NOMO-1 (cell line): ENCODE measurements at regions not wholly inside any gene's neighbourhood (a gene's known extent, or its start where the extent isn't known, plus 50 kb on each side); places are given as distances from the start of the nearest gene placed in this dataset.

Source experiments
- DNase-seq, 2 experiments: peaks; one replicate each; lab custom pipeline; 2025; ENCODE audit not compliant: unreplicated experiment in 2 of 2; lab: John Stamatoyannopoulos, UW

DNA sequence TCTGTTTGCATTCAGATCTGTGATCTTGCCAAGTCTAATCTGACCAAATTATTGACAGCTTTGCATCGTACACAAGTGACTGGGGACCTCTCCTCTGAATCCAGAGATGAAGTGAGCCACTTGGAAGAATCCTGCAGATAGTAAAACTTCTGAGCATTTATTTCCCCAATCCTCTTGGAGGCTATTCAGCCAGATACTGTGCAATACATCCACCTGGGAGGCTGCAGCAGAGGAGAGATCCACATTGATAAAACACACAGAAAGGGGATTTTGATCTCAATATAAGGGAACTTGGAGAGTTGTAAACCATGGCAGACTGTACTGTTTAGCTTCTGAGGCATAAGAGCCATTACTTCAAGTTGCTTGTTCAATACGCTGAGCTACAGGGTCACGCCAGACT, 654.6 kb downstream of the MTRR start:
- no peak for DNase-seq

DNA sequence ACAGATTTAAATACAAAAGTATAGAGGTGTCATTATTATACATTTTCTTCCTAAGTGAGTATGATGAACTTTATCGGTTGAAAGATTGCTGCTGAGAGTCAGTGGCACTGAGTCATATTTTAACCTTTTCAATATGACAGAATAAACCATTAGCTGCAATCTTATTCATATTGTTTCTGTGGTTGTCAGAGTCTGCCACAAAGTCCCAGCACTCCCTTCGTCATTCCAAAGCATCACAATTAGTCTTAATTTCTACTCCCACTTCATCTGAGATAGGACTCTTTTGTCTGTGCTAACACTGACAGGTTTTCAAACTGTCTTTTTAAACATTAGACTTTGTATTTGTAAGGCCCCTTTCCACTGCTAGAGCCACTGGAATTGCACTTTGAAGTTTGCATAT, 656.9 kb downstream of the MTRR start:
- no peak for DNase-seq

DNA sequence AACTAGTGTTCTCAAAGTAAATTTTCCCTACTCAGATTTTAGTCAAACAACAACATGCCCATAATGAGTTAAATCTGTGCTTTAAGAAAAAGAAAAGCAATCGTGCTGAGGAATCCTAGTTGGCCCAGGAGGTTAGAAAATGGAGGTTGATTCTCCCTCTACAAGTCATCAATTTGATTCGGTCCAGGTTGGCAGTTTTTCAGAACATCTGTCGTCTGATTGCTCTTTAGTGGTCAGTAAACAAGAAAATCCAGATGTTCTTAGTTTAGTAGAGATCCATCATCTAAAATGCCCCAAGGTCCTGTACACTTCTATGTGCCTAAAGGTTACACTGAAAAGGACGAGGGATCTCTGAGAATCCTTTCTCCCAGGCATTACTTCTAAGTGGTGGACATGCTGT, 659.2 kb downstream of the MTRR start:
- DNase-seq: no peak

DNA sequence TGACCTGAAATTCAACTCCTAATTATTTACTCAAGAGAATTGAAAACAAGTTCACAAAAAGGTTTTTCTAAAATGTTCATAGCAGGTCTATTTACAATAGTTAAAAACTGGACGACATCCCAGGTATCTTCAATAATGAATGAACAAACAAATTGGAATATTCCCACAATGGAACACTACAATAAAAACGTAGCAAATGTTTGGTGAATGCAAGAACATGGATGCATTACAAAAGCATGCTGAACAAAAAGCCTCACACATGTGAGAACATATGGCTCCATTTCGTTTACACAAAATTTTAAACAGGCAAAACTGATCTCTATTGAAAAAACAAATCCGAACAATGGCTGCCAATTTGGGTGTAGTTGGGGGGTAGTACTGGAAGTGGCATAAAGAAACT, 669.9 kb downstream of the MTRR start:
- no peak for DNase-seq

DNA sequence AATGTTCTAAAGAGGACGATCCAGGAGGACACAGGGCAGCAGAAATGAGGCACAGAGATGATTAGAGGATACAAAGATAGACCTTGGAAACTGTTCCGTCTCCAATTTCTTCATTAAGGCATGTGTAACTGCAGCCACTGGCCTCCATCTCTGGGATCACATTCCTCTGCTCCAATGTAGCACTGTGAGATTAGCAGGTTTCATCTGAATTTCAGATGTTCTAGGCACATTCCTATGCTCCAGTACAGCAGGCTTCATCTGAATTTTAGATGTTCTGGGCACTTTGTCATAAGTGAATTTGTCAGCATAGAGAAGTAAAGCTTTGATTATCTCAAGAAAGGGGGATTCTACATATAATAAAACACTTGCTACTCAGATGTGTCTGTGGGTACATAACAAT, 671.4 kb downstream of the MTRR start:
- no peak for DNase-seq

DNA sequence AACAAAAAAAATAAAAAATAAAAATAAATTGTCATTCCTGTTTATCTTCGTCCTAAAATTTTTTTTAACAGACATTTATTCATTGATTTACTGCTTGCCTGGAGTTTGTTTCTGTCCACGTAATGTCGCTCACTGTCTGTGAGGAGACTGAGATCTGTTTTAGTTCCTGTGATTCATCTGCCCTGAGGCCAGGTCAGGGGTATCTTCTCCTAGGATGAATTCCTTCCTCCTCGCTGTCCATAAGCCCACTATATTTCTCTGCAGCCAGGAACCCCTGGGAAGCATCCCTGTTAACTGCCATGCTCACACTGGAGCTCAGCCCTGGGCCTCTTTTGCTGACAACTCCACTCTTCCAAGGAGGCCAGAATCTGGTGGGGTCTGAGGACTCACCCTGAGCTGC, 682.0 kb downstream of the MTRR start:
- DNase-seq: no peak

DNA sequence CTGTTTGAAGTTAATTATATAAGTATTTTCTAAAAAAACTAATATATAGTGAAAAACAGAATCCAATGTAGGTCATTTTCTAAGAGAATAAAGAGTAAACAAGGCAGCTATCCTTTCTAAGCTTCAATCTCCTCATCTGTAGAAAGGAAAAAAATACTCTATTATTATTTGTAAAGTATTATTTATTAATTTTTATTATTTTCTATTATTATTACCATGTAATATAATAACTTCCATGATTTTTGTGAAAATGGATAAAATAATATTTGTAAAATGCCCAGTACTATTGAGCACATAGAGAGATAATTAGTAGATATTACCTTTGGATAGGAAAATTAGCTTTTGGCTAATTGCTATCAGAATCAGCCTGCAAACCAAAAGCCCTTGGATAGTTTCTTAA, 684.4 kb downstream of the MTRR start:
- no peak for DNase-seq

DNA sequence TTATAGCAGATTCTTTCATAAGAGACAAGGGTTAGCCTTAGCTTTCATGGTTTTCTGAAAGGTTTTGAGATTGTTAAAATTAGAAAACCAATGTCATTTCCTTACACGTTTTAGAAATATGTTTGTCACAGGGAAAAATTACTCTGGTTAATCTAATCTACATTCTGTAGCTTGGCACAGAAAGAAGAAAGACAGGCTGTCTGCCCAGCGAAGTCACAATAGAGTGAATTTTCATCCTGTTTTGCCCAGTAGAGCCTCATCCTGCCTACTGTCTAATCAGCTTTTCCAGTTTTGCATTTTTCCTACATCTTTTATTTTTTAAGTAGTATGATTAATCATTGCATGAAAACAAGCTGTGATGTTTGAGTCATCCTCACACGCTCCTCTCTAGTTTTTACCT, 688.8 kb downstream of the MTRR start:
- DNase-seq: no peak

DNA sequence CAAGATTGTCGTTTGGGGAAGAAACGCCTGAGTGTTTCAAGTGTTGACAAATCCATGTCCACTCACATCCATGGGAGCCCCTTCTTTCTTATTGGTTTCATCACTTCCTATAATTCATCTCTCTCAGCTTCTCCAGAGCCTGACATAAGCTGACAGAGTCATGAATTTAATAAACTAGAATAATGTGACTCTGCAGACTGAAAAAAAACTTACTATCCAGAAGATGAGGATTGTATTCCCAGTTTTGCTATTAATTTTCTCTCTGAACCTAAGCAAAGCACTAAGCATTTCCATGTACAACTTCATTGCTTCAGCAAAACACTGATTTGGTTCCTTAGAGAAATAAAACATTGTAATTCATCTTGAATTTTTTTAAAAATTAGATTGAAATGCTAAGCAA, 691.8 kb downstream of the MTRR start:
- no peak for DNase-seq

DNA sequence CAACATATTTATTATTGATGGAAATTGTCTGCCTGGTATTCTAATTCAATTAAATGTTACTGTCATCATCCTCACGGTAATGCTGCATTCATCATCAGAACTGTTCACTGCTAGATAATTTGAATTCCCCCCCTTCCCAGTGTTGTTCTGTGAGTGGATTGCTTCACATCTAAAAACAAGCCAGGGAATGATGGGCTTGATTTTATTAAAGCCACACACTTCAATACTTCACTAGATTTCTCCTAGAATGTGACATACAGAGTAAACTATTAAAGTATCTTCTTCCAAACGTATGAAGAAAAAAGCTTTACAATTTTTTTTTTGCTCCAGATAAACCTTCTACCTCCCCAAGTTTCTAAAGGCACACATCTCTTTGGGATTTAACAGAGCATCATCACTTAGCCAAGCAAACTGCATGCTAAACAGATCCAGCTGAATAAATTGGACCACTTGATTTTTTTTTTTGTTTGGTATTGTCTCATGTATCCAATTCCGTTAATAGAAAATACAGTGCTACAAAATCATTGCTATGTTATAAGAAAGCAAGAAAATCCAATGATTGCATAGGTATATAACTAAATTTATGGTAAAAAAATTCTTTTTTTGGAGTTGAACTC, 692.4 kb downstream of the MTRR start:
- DNase-seq: no peak

DNA sequence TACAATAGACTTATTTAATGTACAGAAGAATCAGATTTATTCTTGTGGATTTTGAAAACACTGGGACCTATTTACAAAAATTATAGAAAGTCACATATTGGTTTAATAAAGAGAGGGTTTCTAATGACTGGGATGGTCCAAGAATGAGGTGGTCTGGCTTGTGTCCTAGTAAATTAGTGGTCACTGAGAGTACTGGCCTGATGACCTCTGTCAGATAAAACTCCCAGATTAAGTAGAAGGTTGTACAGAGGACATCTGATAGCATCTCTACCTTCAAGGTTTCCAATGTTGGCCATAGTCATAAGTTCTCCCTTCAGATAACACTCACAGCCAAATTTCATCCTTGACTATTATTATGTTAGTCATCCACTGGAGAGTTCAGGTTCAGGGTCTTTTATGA, 692.9 kb downstream of the MTRR start:
- DNase-seq: no peak

DNA sequence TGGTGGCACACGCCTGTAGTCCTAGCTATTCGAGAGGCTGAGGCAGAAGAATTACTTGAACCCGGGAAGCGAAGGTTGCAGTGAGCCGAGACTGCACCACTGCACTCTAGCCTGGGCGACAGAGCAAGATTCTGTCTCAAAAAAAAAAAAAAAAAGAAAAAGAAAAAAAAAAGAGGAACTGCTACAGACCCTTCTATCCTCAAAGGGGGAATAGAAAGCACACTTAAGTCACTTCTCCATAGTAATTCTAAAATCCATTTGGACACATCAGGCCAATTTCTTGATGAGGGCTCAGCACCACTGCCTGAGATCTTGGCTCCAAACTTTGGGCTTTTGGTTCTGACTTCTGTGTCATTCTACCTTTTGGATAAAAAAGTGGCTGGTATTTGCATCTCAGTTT, 694.6 kb downstream of the MTRR start:
- DNase-seq: peak; percentile 5 to 50

DNA sequence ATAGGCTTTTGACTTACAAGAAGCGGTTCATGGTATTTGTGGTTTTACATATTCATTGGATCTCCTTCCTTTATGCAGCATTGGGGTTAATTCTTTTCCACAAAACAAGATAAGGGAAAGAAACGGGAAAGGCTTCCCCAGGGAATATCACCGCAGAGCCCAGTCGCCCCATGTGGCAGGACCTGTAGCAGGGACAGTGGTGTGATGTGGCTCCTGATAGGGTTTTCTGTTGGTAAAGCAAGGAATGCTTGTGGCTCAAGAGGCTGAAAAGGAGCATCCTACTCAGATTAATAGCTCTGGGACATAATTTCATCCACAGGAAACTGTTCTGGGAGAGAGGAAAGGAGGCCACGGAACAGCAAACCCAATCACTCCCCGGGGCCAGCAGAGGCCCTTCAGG, 699.9 kb downstream of the MTRR start:
- DNase-seq: no peak

DNA sequence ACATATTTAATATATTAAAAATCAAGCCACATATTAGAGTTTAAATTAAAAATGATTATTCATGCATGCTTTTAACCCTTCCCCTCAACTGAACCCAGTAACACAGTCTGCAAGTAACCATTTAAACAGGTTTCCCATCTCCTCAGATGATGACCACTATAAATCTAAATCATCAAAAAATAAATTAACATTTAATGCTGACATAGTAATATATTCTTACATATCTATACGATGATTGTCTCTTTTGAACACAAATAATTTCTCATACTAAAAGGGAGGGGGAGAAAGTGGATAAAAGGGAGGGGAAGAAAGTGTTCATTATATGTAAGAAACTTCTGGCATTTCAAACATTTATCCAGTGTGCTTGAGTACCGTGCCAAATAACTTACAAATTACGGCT, 701.6 kb downstream of the MTRR start:
- DNase-seq: no peak

DNA sequence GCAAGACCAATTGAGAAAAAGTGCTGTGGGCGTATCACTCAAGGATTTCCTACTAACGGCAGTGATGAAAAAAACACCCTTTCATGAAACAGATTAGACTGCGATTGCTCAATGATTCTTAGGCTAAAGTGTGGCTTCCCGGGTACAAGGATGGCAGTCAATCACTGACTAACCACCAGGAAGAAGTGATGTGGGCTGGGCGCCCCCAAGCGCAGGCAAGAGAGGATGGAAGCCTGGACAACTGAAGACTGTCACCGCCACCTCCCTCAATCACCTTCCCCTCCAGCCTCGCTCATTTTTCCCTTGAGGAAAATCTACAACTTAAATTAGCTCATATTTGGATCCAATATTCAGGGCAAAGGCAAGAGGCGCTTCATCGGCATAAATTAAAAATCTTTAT, 707.2 kb downstream of the MTRR start:
- DNase-seq: no peak

DNA sequence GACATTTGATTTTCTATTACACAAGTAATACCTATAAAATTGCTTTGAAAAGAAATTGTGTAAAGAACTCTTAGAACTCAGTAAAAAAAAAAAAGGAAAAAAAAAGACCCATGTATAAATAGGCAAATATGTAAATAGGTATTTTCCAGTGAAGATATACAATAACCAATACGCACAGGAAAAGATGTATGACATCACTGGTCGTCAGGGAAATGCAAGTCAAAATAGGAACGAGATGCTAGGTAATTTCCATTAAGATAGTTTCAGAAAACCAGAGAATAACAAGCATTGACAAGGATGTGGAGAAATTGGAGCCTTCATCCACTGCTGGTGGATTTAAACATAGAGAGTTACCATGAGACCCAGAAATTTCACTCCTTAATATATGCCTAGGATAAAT, 708.8 kb downstream of the MTRR start:
- no peak for DNase-seq

DNA sequence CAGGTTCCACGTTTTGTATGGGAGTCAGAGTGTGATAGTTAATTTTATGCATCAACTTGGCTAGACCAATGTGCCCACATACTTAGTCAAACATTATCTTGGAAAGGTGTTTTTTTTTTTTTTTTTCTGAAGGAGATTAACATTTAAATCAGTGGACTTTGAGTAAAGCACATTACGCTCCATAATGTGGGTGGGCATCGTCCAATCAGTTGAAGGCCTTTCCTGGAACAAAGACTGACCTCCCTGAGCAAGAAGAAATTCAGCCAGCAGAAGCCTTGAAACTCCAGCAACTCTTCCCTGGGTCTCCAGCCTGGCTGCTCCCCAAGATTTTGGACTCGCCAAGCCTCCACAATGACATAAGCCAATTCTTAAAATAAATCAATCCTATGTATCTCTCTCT, 711.4 kb downstream of the MTRR start:
- no peak for DNase-seq

DNA sequence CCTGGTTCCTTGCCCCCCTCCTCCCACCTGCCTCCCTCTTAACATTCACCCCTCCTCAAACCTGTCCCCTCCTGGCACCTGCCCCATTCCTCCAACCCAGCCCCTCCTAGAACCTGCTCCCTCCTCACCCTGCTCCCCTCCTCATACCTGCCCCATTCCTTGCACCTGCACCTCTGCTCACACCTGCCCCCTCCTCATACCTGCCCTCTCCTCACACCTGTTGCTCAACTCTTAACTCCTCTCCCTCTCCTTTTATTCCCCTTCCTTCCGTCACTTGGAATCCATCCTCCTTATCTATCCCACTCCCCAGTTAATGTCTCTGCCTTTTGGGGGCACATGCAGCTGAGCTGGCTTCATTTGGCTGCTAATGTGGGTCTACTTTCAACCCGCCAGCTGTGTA, 712.1 kb downstream of the MTRR start:
- no peak for DNase-seq

DNA sequence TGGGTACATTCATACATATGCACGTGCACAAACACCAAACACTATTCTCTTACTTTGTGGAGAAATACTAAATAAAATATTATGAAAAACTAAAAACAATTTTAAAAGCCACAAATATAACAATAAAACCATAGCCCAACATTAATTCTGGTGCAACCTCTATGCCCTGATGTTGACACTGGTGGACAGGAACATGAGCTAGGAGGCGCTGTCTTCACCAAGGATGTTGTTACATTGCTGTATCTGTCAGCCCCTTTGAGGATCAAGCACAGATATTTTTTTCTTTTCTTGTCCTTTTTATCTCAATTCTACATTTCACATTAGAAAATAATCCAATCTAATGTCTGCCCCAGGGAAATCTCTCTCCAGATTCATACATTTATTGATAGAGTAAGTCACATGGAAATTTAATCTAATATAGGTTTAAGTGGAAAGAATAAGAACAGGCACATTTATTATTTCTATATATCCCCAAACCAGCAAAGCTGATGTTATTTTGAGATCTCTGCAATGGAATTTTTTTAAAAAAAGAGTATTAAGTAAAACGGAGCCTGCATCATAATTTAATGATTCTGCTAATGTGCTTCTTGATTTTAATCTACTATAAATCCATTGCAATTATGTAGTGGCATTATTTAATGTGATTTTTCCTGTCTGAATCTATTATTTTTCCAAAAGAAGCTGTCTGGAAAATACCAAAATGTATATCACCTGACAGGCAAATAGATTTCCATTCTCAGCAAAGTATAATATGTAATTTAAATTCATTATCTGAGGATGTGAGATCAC, 716.5 kb downstream of the MTRR start:
- DNase-seq: no peak

DNA sequence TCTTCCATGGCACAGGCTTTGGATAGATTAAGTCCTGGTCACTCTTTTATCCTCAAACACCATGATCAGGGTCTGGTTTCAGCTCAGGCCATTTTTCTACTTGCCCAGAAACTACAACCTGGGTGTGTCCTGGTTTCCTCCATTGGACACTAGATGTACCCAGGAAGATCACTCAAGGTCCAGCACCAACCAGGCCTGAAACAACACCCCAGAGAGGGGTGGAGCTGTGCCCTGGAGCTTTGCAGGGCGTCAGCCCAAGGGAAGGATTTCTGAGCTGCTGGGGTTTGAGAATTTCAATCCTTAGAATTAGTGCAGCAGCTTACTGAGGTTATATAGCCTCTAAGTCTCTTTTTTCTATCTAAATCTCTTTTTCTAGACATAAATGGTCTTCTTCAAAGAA, 722.0 kb downstream of the MTRR start:
- DNase-seq: no peak

DNA sequence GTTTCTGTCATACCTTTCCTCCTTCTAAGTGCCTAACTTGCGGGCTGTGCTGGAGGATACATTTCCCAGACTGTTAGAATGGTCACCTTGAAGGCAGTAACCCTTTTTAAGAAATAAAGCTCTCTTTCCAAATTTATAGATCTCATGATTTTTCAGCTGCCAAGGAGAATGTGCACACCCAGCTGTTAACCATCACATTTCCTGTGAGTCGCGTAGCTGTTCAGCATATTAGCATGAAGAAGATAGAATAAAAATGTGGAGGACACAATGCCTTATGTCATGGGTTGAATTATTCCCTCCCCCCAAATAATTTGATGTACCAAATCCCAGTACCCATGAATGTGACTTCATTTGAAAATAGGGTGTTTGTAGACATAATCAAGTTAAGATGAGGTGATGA, 729.4 kb downstream of the MTRR start:
- no peak for DNase-seq

DNA sequence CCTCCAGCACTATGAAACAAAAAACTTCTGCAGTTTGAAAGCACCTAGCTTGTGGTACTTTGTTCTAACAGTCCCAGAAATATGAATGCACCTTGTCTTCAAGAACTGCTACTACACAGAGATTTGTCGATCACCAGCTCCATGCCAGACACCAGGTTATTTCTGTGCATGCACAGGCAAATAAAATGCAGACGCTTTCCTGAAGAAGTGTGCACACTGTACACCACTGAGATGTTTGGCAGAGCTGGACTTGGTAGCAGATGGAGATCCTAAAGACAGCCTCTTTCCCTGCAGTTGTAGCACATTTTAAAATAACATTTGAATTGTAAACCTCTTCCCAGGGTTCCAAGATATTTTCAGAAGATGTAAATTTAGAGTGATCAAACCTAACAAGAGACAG, 730.0 kb downstream of the MTRR start:
- DNase-seq: no peak

DNA sequence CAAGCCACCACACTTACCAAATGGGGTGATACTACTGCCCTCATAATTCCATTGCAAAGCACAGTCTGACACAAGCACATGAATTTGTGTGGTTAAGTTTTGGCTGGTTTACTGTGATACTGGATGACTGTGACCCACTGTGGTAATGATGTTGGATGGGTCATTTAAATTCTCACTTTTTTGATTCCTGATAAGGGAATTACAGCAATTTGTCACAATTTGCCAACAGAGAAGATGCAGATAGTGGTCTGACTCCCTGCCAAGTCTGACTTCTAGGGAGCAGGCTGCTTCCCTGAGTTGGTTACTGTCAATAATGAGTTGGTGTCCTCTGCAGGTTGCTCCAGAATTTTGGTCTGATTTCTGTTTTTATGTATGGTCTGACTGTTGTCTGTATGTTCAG, 731.9 kb downstream of the MTRR start:
- DNase-seq: no peak
